ENCODE measurements at regions not wholly inside any gene's neighbourhood (a gene's known extent, or its start where the extent isn't known, plus 50 kb on each side); places are given as distances from the start of the nearest gene placed in this dataset.

GRCh38 chr17:74152591-74153455 lies 50.7 kb upstream of the RPL38 start:
- DNase-seq (ENCODE audit: low spot score): peak; percentile 72

- DNase-seq (ENCODE audit: low spot score): peak; percentile 47
Observed at GRCh38 chr17:74153456-74153810, 50.0 kb upstream of the RPL38 start.
